Panc1 (cell line): ENCODE measurements at regions not wholly inside any gene's neighbourhood (a gene's known extent, or its start where the extent isn't known, plus 50 kb on each side); places are given as distances from the start of the nearest gene placed in this dataset.

ENCODE experiments used
- ATAC-seq: fragments of 200-7000 bp; cut with Tn5 transposase; 2 replicates; pipeline ENCODE4 v1.9.1; 2020; ENCODE audit warnings: mild to moderate bottlenecking, moderate library complexity
- BruUV-seq: library from RNA; stranded (reverse); fragments of 400-500 nt; replicated peaks from 2 replicates; lab custom pipeline; 2021; lab: Mats Ljungman, UMichigan
- CTCF ChIA-PET: fragments of 300-600 bp; sonication (Branson Sonifier 250); formaldehyde crosslinking; loops from one replicate; lab custom pipeline; 2022; ENCODE audit warnings: antibody characterized with exemption; lab: Charles Lee
- POLR2A ChIA-PET: fragments of 300-600 bp; sonication (Branson Sonifier 250); formaldehyde crosslinking; loops from one replicate; lab custom pipeline; 2022; ENCODE audit warnings: antibody characterized with exemption; lab: Charles Lee
- DNase-seq: peaks from one replicate; pipeline ENCODE4 v3.0.0-alpha.2; 2010; ENCODE audit warnings: low read depth, low spot score
- H3K27ac ChIP-seq: 2 replicates; pipeline ENCODE4 v1.5.1; 2011; ENCODE audit warnings: mild to moderate bottlenecking, low read length, inconsistent platforms
- H3K27me3 ChIP-seq: fragments of 200-500 bp; sonication (Bioruptor generic); 2 replicates; pipeline ENCODE4 v1.6.0; 2014; ENCODE audit warnings: low read length, inconsistent platforms; ENCODE audit not compliant: control insufficient read depth, insufficient read depth
- H3K36me3 ChIP-seq: fragments of 200-500 bp; sonication (Bioruptor generic); 2 replicates; pipeline ENCODE4 v1.5.1; 2014; ENCODE audit warnings: inconsistent platforms, mild to moderate bottlenecking, low read length, moderate library complexity; ENCODE audit not compliant: control insufficient read depth, insufficient read depth
- H3K4me1 ChIP-seq: 2 replicates; pipeline ENCODE4 v1.5.1; 2011; ENCODE audit warnings: inconsistent platforms, mild to moderate bottlenecking, low read length, moderate library complexity; ENCODE audit not compliant: control insufficient read depth, insufficient read depth
- H3K4me3 ChIP-seq, 2 experiments: 2 replicates each; pipeline ENCODE4 v1.5.1; 2011 to 2012; ENCODE audit warnings: low read depth in 2 of 2, low read length in 2 of 2, mild to moderate bottlenecking in 2 of 2, inconsistent platforms in 1 of 2, moderate library complexity in 1 of 2
- H3K9me3 ChIP-seq: fragments of 200-500 bp; sonication (Bioruptor generic); 2 replicates; pipeline ENCODE4 v1.5.1; 2014; ENCODE audit warnings: low read depth, mild to moderate bottlenecking, inconsistent platforms, low read length, moderate library complexity; ENCODE audit not compliant: control insufficient read depth, insufficient read depth
- POLR2AphosphoS5 ChIP-seq: IDR thresholded peaks from 2 replicates; pipeline ENCODE4 v1.6.1; 2012; ENCODE audit warnings: mild to moderate bottlenecking, low read depth, low read length, moderate library complexity
- REST ChIP-seq, 2 experiments: IDR thresholded peaks; 2 replicates each; pipeline ENCODE4 v1.6.1; 2011 to 2012; ENCODE audit warnings: low read depth in 2 of 2, control low read depth in 1 of 2, low read length in 1 of 2, mild to moderate bottlenecking in 1 of 2, moderate library complexity in 1 of 2; ENCODE audit not compliant: insufficient read depth in 1 of 2
- SIN3A ChIP-seq: IDR thresholded peaks from 2 replicates; pipeline ENCODE4 v1.6.1; 2012; ENCODE audit warnings: low read depth, mild to moderate bottlenecking, low read length, moderate library complexity, borderline replicate concordance; ENCODE audit not compliant: insufficient read depth
- TCF7L2 ChIP-seq: IDR thresholded peaks from 2 replicates; pipeline ENCODE4 v1.6.1; 2011; ENCODE audit warnings: mild to moderate bottlenecking, low read depth, low read length, inconsistent platforms
- in situ Hi-C: cut with HindIII; loops from 2 replicates; pipeline ENCODE4 v1.10.0; 2016; ENCODE audit warnings: low sequenced_read_pairs, low pct_unique_long_range_greater_than_20kb
- intact Hi-C: fragments of 100-400 bp; cut with micrococcal nuclease; formaldehyde crosslinking; loops from one replicate; pipeline ENCODE4 v1.10.0; 2022; ENCODE audit not compliant: unreplicated experiment
- TF ChIP-seq, protein P1 (sequence below): fragments of 450-650 bp; IDR thresholded peaks from 2 replicates; pipeline ENCODE4 v1.5.1; 2017; ENCODE audit warnings: mild to moderate bottlenecking

- TF ChIP-seq TCF7L2 (no peak), POLR2AphosphoS5 (no peak), SIN3A (no peak), REST (IDR thresholded peaks at IDR 0.05; ENCODE audit: insufficient read depth in 1 of 2, low read depth in 2 of 2, low read length in 1 of 2) (no peak)
- TF ChIP-seq, protein P1, sequence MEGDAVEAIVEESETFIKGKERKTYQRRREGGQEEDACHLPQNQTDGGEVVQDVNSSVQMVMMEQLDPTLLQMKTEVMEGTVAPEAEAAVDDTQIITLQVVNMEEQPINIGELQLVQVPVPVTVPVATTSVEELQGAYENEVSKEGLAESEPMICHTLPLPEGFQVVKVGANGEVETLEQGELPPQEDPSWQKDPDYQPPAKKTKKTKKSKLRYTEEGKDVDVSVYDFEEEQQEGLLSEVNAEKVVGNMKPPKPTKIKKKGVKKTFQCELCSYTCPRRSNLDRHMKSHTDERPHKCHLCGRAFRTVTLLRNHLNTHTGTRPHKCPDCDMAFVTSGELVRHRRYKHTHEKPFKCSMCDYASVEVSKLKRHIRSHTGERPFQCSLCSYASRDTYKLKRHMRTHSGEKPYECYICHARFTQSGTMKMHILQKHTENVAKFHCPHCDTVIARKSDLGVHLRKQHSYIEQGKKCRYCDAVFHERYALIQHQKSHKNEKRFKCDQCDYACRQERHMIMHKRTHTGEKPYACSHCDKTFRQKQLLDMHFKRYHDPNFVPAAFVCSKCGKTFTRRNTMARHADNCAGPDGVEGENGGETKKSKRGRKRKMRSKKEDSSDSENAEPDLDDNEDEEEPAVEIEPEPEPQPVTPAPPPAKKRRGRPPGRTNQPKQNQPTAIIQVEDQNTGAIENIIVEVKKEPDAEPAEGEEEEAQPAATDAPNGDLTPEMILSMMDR: no peak
- CTCF ChIA-PET: no interaction called here
- in situ Hi-C loops: no loop called here
- no peaks in the 10 kb centered on the region for H3K4me1 ChIP-seq
- no peaks in the 10 kb centered on the region for H3K36me3 ChIP-seq
- no peak overlapping the region for H3K27ac ChIP-seq
- no peak overlapping the region for H3K4me3 ChIP-seq
- no peaks in the 10 kb centered on the region for H3K27me3 ChIP-seq
- POLR2A ChIA-PET: interaction anchor here (0.6 to 0.7 kb wide), 2 partner anchors 768 to 1771 kb away, joined by 4 to 13 read pairs; no protein-coding TSS in a partner anchor
- DNase-seq (no peak), ATAC-seq (no peak)
- intact Hi-C loops: no loop called here
- BruUV-seq: no TSS peak
- H3K9me3 ChIP-seq: no peaks in the 10 kb centered on the region
Measured at GRCh38 chr14:65906344-65906743, 493.8 kb downstream of the FUT8 start.

- Histone ChIP-seq H3K27me3 (no peaks in the 10 kb centered on the region), H3K4me3 (no peak overlapping the region), H3K36me3 (no peaks in the 10 kb centered on the region), H3K4me1 (no peaks in the 10 kb centered on the region), H3K9me3 (no peaks in the 10 kb centered on the region), H3K27ac (no peak overlapping the region)
- no TSS peak for BruUV-seq
- no peak for ATAC-seq
- no peak for TF ChIP-seq POLR2AphosphoS5
- TF ChIP-seq, protein P1: no peak
- in situ Hi-C loops: no loop called here
- CTCF ChIA-PET: no interaction called here
- intact Hi-C loops: no loop called here
- no peak for DNase-seq
- POLR2A ChIA-PET: interaction anchor here (0.7 kb wide), 1 partner anchor 768 kb away, joined by 4 read pairs; no protein-coding TSS in a partner anchor
Measured at GRCh38 chr14:65906948-65907347, 494.4 kb downstream of the FUT8 start.
